ENCODE measurements at regions not wholly inside any gene's neighbourhood (a gene's known extent, or its start where the extent isn't known, plus 50 kb on each side); places are given as distances from the start of the nearest gene placed in this dataset.

GRCh38 chr12:59046763-59047534, 126.6 kb upstream of the LRIG3 start:
- ATAC-seq, result no peak
- no peak for DNase-seq

GRCh38 chr12:59044791-59045190, 124.5 kb upstream of the LRIG3 start:
- DNase-seq, result no peak
- no peak for ATAC-seq

GRCh38 chr12:59041241-59042121, 121.2 kb upstream of the LRIG3 start:
- DNase-seq, result no peak
- ATAC-seq, result no peak

GRCh38 chr12:59040656-59041055, 120.4 kb upstream of the LRIG3 start:
- DNase-seq (no peak), ATAC-seq (no peak)

GRCh38 chr12:59040043-59040442, 119.7 kb upstream of the LRIG3 start:
- no peak for ATAC-seq

GRCh38 chr12:59039005-59039404, 118.7 kb upstream of the LRIG3 start:
- DNase-seq (no peak), ATAC-seq (no peak)

More at GRCh38 chr12:59040043-59040442, 119.7 kb upstream of the LRIG3 start:
- no peak for DNase-seq

- DNase-seq (no peak), ATAC-seq (no peak)
These were observed 116.9 kb upstream of the LRIG3 start for GRCh38 chr12:59036973-59037762.

- DNase-seq (no peak), ATAC-seq (no peak)
These were observed 116.0 kb upstream of the LRIG3 start for GRCh38 chr12:59036347-59036746.

GRCh38 chr12:59031313-59031712, 111.0 kb upstream of the LRIG3 start:
- DNase-seq, result no peak
- no peak for ATAC-seq

GRCh38 chr12:59030415-59030814, 110.1 kb upstream of the LRIG3 start:
- DNase-seq (no peak), ATAC-seq (no peak)

- no peak for DNase-seq
- ATAC-seq, result no peak
These were observed 106.9 kb upstream of the LRIG3 start for GRCh38 chr12:59027199-59027598.

GRCh38 chr12:59023861-59024424, 103.6 kb upstream of the LRIG3 start:
- ATAC-seq (no peak), DNase-seq (no peak)

- ATAC-seq, result no peak
These were observed 100.0 kb upstream of the LRIG3 start for GRCh38 chr12:59020073-59020946.

GRCh38 chr12:59014885-59015284, 94.6 kb upstream of the LRIG3 start:
- ATAC-seq, result no peak
- DNase-seq, result no peak

More at GRCh38 chr12:59020073-59020946, 100.0 kb upstream of the LRIG3 start:
- no peak for DNase-seq

- ATAC-seq, result no peak
- DNase-seq, result no peak
These were observed 90.6 kb upstream of the LRIG3 start for GRCh38 chr12:59010941-59011340.

- no peak for ATAC-seq
These were observed 89.8 kb upstream of the LRIG3 start for GRCh38 chr12:59010118-59010517.

GRCh38 chr12:59007620-59008019, 87.3 kb upstream of the LRIG3 start:
- DNase-seq (no peak), ATAC-seq (no peak)

More at GRCh38 chr12:59010118-59010517, 89.8 kb upstream of the LRIG3 start:
- DNase-seq, result no peak

- no peak for ATAC-seq
- no peak for DNase-seq
These were observed 85.1 kb upstream of the LRIG3 start for GRCh38 chr12:59005193-59005955.

GRCh38 chr12:59004456-59004855, 84.2 kb upstream of the LRIG3 start:
- no peak for DNase-seq
- ATAC-seq, result no peak

- ATAC-seq, result no peak
- DNase-seq, result no peak
These were observed 75.5 kb upstream of the LRIG3 start for GRCh38 chr12:58995666-58996363.

All from stimulated activated naive CD8-positive, alpha-beta T cell treated with anti-CD3 and anti-CD28 coated beads, Interleukin-15, Interleukin-2, amounts not matched to agents 100 U/mL and 50 U/mL, for 24 hours (primary cell).